Activated CD8-positive, alpha-beta memory T cell treated with anti-CD3 and anti-CD28 coated beads, Interleukin-2, amount 50 U/mL, for 1 hour (primary cell): ENCODE measurements at regions not wholly inside any gene's neighbourhood (a gene's known extent, or its start where the extent isn't known, plus 50 kb on each side); places are given as distances from the start of the nearest gene placed in this dataset.

Experiments used
- DNase-seq: peaks from one replicate; pipeline ENCODE4 v3.0.0-alpha.2; 2020; ENCODE audit errors: extremely low read depth

DNA sequence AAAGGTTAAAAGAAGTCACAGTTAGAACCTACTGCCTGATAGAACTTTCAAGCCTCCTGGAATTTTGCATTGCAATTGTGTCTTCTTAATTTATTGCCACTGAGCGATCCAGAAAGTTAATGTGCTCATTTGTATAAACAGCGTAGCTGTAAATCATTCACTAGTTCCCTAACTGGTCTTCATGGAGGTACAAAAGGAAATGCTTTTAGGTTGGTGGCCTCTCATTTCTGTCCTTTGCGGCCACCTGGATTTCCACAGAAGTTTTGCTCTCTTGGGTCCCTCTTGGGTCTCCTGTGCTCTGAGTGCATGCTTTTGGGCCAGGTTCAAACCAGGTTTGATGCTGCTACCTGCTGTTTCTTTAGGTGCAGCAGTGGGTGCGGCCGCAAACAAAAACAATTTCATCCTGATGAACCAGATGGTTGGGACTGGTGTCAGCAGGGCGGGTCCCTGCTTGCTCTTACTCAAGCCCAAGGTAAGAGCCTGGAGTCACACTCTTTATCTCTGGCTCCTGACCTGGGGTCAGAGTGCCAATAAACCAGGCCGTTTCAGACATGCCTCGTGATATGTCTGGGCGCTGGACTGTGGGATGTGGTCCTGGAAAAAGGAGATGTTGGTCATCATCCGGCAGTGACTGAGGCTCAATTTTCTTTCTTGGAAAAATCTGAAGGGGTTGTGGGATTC lies 270.1 kb downstream of the PTTG2 start:
- DNase-seq, result no peak

DNA sequence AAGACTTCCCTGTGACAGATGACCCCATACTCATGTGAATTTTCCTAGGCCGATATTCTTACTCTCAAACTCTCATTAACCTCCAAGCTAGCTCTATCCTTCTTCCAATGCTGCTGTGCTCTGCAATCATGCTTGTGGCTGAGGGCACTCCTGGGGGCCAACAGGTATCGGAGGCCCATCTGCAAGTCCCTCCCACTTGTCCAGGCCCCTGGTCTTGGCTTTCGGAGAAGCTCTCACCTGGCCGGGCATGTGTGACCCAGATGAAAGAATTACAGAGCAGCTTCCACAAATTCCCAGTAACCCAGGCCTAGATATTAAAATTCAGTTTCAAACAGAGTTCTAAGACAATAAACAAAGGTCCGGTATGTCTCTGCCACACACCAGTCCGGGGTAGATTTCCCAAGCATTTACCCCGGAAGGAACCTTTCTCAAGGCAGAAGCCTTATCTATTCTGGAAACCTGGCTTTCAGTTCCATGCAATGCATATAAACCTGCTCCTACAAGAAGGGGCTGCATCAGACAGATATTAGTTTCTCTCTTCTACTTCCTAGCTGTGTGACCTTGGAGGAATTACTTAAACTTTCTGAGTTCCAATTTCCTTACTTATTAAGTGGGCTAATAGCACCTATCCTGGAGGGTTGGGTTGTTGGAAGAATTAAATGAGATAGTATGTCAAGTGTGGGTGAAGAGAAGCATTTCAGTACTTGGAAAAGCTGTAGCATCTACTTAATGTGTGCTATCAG lies 270.8 kb downstream of the PTTG2 start:
- DNase-seq, result no peak

DNA sequence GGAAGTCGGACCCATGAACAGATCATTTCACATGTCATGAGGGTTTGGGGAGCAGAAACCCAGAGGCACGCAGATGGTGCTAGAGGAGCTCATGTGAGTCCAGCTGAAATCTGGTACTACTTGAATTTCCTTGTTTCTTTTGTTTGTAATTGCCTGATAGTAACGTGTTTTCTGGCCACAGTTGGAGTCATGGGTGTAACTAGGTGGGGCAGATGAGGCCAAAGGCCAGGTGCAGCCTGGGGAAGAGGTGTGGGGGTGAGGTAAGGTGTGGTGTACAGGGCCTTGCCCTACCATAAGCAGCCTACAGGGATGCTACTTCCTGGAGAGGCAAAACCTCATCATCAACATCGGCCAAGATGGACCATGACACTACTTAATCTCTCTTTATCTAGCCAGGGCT lies 271.4 kb downstream of the PTTG2 start:
- no peak for DNase-seq

DNA sequence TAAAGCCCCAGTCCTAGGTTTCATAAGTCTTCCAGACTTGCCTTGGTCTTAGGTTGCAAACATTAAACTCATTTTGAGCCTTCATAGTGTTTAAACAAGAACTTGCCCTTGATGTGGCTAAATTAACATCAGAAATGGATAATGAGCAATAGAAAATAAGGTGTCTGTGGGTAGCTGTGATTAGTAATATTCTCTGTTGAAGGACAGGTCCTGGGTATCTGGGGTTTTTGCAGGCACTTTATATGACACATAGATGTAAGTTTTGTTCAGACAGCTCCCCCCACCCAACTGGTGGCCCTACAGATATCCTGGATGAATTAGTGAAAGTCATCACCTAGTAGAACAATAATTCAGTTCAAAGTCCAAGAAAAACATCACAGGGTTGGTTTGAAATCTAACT lies 272.5 kb downstream of the PTTG2 start:
- no peak for DNase-seq

DNA sequence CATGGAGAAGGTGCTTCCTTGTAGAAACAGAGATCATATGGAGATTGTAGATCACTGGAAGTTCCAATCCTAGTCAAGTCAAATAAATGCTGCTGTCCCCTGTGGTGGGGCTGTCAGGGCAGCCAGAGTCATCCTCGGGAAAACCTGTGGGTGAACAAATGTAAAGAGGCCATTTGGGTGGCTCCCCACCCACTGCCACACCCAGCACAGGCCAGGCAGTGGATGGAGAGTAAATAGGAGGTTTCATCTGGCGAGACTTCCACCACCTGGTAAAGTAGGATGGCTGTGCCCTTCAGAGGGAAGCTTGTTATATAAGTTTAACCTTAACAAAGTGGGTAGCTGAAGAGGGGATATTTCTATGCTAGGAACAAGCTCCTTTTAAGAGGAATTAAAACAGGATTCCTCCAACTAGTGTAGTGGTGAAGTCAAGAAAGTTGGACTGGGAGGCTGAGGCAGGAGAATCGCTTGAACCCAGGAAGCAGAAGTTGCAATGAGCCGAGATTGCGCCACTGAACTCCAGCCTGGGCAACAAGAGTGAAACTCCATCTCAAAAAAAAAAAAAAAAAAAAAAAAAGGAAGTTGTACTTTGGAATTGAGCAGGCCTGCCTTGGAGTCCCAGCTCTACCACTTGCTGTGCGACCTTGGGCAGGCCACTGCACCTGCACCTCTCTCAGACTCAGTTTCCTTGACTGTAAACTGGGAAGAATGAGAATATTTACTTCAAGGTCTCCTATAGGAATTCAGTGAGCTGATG lies 273.7 kb downstream of the PTTG2 start:
- DNase-seq, result no peak

DNA sequence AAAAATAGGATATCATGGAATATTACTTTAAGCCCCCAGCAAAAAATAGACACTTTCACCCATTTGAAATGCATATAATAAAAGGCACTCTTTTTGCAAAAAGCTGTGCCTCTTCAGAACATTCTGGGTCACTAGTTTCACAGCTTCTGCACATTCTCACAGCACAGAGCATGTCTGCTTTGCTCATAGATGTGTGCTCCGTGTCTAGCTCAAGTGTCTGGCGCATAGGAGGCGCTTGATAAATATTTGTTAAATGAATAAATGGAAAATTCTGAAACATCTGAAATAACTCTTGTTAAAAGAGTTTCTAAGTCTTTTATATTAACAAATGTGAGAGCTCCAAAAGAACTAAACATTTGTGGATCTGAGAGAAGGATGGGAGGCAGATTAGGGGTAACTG lies 275.2 kb downstream of the PTTG2 start:
- no peak for DNase-seq

DNA sequence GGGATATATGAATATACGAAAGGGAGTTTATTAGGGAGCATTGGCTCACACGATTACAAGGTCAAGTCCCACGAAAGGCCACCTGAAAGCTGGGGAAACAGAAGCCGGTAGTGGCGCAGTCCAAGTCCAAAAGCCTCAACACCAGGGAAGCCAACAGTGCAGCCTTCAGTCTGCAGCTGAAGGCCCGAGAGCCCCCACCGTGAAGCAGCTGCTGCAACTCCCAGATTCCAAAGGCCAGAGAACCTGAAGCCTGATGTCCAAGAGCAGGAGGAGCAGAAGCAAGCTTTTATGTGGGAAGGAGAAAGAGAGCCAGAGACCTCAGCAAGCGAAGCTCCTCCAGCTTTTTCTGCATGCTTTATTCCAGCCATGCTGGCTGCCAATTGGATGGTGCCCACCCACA lies 275.8 kb downstream of the PTTG2 start:
- no peak for DNase-seq

DNA sequence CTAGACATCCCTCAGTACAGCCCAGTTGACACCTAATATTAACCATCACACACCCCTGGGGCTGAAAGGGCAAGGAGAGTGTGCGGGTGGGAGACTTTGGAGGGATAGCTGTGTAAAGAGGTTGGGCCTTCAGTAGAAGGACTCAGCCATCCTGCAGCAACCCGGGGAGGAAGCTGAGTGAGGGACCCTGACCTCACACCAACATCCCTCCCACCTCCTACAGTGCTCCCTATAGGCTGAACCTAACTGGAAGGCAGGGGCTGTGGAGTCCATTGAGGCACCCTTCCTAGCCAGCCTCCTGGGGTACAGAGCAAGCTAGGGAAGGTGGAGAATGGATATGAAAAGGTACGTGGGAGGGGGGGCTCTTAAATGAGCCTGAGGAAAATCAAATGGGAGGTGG lies 276.3 kb downstream of the PTTG2 start:
- DNase-seq, result no peak

DNA sequence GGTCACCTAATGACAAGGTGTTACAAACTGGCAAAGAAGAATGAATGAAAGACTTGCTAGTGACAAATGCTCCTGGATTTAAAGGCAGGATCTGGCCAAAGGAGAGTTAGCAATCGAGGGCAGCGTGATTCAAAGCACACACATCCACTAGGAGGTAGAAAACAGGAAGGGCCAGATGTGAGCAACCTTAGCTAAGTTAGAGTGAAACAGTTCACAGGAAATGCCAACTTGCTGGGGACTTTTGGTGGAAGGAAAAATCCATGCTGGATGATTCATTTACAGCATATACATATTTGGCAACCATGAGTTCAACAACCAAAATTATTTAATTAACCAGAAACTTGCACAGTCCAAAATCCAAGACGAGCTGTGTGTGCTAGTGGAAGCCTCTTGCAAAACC lies 276.9 kb downstream of the PTTG2 start:
- DNase-seq, result no peak

DNA sequence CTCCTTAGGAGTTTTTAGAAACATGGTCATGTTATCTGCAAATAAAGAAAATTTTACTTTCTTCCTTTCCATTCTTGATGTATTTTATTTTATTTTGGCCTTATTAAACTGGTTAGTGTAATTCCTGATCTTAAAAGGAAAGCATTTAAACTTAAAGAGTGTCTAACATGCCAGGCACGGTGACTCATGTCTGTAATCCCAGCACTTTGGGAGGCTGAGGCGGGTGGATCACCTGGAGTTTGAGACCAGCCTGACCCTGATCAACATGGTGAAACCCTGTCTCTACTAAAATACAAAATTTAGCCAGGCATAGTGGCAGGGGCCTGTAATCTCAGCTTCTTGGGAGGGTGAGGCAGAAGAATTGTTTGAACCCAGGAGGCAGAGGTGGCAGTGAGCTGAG lies 281.3 kb downstream of the PTTG2 start:
- no peak for DNase-seq

DNA sequence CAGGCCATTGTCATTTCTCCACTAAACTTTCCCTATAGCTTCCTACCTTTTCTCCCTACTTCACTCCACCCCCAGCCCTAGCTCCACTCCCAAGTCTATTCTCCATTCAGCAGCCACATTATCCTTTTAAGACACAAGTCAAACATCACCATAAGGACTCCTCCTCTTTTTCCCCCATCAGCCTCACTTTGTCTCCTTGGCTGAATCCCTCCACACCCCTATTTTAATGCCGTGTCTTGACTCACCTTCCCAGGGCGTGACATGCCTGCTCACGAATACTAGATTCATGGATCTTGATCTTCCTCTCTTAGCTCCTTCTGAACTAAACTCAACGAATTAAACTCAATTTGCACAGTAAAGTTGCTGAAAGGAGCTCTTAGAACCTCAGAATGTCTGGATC lies 281.9 kb downstream of the PTTG2 start:
- DNase-seq, result no peak

DNA sequence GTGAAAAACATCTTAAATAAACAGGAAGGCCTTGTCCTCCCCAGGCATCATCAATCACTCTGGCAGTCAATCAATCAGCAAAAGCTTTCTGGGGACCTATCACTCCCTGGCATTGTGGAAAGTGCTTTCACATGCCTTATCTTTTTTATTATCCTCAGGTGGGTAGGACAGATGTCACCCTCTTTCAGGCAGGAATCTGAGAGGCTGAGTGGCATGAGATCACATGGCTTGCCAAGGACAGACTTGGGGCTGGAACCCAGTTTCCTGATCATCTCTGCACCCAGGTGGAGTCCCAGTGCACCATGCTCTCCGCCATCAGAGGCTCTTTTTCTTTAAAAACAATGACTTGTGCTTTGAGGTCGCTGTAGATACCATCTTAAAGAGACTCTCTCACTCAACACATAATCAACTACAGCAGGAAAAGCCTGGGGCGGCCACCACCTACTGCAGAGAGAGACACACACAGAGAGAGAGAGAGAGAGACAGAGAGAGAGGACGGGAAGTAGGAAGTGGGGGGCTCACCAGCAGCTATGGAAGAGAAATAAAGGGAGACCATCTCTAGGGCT lies 282.7 kb downstream of the PTTG2 start:
- no peak for DNase-seq

DNA sequence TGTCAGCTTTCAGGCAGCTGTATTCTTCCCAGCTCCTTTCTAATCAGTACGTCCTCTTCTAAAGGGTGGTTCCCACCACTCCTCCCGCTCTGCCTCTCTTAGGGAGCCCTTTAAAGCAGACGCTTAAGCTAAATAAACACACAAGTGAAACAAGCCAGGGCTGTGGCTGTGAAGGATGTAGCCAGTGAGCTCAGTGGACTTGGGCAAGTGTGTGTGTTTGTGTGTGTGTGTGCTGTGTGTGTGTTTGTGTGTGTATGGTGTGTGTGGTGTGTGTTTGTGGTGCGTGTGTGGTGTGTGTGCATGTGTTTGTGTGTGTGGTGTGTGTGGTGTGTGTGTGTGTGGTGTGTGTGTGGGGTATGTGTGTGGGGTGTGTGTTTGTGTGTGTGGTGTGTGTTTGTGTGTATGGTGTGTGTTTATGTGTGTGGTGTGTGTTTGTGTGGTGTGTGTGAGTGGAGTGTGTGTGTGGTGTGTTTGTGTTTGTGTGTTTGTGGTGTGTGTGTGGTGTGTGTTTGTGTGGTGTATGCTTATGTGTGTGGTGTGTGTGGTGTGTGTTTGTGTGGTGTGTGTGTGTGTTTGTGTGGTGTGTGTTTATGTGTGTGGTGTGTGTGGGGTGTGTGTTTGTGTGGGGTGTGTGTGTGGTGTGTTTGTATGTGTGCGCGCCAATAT lies 283.3 kb downstream of the PTTG2 start:
- DNase-seq, result no peak

DNA sequence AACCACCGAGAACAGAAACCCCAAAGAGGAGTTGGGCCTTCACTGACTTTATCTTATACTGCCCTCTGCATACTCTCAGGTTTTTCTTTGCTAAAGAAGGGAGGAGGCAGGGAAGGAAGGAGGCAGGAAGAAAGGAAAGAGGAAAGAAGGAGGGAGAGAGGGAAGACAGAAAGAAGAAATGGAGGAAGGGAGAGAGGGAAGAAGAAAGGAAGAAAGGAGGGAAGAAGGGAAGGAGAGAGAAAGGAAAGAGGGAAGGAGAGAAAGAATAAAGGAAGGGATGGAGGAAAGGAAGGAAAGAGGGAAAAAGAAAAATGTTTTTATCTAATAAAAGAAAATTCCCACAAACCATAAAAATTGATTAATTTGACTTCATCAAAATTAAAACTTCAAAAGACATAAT lies 294.6 kb downstream of the PTTG2 start:
- no peak for DNase-seq

DNA sequence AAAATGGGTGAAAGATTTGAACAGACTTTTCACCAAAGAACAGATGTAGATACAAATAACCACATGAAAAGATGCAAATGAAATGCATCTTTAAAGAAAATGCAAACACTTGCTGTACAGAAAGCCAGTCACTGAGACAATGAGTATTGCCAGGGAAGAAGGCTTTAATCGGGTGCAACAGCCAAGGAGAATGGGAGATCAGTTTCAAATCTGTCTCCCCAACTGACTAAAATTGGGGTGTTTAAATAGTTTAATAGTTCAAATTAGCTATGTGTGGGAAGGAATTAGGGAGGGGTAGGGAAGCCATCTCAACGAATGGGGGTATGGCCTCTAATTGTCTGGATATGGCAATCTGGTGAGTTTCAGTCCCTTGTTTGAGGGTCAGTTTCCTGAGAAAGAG lies 295.4 kb downstream of the PTTG2 start:
- DNase-seq, result no peak

DNA sequence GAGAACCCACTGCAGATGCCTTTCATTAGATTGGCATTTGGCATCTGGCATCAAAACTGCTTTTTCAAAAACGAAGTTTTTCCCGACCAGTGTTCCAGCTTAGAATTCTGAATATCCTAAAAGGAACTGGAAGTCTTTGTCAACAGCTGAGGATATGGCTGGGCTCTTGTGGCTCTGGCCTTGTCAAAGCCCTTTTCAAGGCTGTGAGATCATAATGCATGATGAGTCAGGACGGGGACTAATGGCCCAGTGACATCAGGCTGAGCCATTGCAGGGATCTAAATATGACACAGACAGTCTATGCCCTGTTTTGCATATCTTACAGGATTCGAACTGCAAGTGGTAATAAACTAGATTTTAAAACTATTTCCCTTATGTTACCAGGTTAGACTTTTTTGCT lies 306.4 kb downstream of the PTTG2 start:
- no peak for DNase-seq

DNA sequence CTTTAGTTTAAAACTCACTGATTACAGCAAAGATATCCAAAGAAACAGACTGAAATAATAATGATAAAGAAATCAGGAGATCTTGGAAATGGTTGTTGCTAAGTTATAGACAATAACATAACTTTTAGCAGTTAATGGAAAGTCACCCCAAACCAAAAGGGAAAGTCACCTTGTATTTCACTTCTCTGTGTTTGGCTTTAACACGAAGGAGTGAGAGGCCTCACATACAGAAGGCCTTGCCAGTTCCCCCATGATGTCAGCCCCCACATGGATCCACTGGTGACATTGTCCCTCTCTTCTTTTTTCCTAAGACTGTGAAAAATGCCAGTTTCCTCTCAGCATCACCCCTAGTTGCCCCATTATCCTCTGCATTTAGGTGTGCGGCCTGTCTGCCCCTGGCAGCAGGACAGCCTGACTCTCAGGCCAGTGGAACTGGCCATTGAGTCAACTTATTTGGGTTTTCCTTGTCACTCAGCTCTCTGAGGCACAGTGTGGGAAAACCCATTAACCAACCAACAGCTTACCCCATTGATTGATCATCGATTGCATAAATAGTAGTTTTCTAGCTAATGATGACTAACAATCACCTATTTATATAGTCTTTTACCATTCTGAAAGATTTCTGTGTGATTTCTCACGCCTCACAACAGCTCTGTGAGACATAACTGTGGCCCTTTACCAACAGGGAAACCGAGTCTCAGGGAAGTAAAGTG lies 308.1 kb downstream of the PTTG2 start:
- no peak for DNase-seq

DNA sequence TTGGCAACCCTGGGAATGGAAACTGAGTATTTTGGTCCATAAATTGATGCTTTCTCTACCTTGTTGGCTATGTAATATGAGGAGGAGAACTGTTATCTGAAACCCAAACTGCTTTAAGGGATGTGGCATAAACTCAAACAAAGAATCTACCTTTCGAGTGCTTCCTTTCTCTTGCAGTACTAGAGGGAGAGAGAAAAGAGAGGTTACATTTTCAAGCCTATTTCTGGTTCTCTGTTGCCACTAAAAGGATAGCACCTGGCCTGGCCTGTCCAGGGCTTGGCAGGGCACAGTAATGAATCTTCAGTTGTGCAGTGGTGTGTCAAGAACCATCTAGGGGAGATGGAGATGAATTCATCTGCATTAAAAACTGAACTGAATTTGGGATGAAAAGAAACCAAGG lies 308.6 kb downstream of the PTTG2 start:
- DNase-seq, result no peak

DNA sequence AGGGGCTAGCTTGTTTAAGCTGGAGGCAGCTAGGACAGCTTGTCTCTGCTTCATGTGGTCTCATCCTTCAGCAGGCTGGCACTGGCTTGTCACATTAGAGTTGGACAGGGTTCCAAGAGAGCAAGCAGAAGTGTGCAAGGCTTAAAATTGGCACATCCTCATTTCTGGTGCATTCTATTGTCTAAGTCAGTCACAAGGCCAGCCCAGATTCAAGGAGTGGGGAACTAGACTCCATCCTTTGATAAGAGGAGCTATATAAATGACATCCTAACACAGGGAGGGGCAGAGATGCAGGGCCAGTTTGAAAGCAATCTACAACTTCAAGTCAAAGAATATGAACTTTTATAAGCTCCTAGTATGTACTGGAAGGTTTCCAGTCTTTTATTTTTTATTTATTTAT lies 313.2 kb downstream of the PTTG2 start:
- DNase-seq, result no peak

DNA sequence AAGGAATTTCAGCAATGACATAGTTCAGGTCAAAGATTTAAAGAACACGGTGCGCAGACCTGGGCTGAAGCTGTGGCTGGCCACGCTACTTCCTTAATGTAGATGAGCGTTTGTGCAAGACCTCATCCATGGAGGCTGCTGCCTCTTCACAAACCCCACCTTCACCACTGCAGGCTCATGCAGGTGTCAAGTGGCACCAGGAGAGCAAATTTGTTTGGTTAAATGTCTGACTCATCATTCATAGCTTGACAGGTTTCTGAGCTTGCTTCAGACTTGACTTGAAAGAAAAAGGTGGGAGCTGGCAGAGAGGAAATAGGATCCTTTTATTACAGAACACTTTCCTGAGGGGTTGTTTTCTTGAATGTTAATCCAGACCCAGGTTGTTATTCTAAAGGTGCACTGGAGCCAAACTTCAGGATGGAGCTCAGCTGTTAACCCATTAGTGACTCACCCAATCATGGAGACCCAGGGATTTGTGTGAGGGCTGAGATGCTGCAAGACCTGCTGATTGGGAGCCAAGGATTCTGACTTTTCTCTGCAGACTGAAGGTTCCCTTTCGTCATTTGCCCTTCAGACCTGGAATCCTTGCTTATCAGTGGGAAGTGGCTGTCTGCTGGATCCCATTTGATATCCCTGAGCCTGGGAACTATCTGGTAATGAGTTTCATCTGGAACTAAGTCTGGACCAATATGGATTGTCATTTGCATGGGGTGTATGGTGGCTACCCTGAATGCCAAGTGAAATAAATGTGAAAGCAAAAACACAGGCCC lies 315.3 kb downstream of the PTTG2 start:
- DNase-seq, result no peak

DNA sequence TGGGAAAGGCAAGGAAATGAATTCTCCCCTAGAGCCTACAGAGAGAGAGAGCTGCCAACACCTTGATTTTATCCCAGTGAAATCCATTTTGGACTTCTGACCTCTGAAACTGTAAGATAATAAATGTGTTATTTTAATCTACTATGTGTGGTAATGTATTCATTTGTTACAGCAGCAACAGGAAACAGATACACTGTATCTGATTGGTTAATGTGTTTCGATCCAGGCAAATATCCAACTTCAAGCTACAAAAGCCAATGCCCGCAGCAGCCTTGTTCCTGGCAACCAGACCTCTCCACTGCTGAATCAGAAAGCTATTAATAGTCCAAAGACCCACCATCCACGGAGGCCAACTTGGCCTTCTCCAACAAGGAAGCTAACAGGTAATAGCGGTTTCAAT lies 318.1 kb downstream of the PTTG2 start:
- no peak for DNase-seq
